IMR-90 (cell line): ENCODE measurements at regions not wholly inside any gene's neighbourhood (a gene's known extent, or its start where the extent isn't known, plus 50 kb on each side); places are given as distances from the start of the nearest gene placed in this dataset.

Experiments
- ATAC-seq: fragments of 200-7000 bp; cut with Tn5 transposase; 2 replicates; pipeline ENCODE4 v1.9.1; 2020; ENCODE audit warnings: low read depth, mild to moderate bottlenecking, moderate library complexity
- BruUV-seq: library from RNA; stranded (reverse); fragments of 400-500 nt; replicated peaks from 2 replicates; lab custom pipeline; 2021; lab: Mats Ljungman, UMichigan
- CTCF ChIA-PET: fragments of 300-600 bp; formaldehyde crosslinking; extraction: SDS; loops from one replicate; lab custom pipeline; 2021; ENCODE audit warnings: antibody characterized with exemption; lab: Yijun Ruan, JAX
- POLR2A ChIA-PET: fragments of 300-600 bp; sonication (Branson Sonifier 250); formaldehyde crosslinking; loops from one replicate; lab custom pipeline; 2022; ENCODE audit warnings: antibody characterized with exemption; ENCODE audit not compliant: unreplicated experiment; lab: Charles Lee
- DNase-seq: peaks from one replicate; pipeline ENCODE4 v3.0.0; 2013
- H2AFZ ChIP-seq: replicated peaks from 2 replicates; pipeline ENCODE3; 2013; ENCODE audit warnings: low read length, mild to moderate bottlenecking; ENCODE audit not compliant: poor library complexity
- H2AK5ac ChIP-seq: 2 replicates; pipeline ENCODE4 v1.6.1; 2013; ENCODE audit warnings: low read depth, low read length, inconsistent platforms
- H2AK9ac ChIP-seq: replicated peaks from 2 replicates; pipeline ENCODE3; 2013; ENCODE audit warnings: mild to moderate bottlenecking, low read depth, low read length, moderate library complexity; ENCODE audit not compliant: poor library complexity
- H2BK120ac ChIP-seq: 2 replicates; pipeline ENCODE4 v1.6.1; 2013; ENCODE audit warnings: low read depth, low read length, inconsistent platforms
- H2BK15ac ChIP-seq: 3 replicates; pipeline ENCODE4 v1.6.1; 2013; ENCODE audit warnings: low read depth, low read length, inconsistent platforms
- H2BK20ac ChIP-seq: 2 replicates; pipeline ENCODE4 v1.6.1; 2013; ENCODE audit warnings: low read depth, mild to moderate bottlenecking, inconsistent platforms, low read length, moderate library complexity
- H2BK5ac ChIP-seq: 2 replicates; pipeline ENCODE4 v1.6.1; 2013; ENCODE audit warnings: mild to moderate bottlenecking, low read depth, low read length, inconsistent platforms; ENCODE audit not compliant: poor library complexity, severe bottlenecking
- H3K14ac ChIP-seq: replicated peaks from 2 replicates; pipeline ENCODE4 v1.6.1; 2013; ENCODE audit warnings: low read depth, low read length, inconsistent platforms
- H3K18ac ChIP-seq: 2 replicates; pipeline ENCODE4 v1.6.1; 2013; ENCODE audit warnings: low read depth, low read length, control low read depth
- H3K23ac ChIP-seq: 2 replicates; pipeline ENCODE4 v1.6.1; 2013; ENCODE audit warnings: low read depth, low read length, inconsistent platforms
- H3K27ac ChIP-seq: 2 replicates; pipeline ENCODE4 v1.5.1; 2013; ENCODE audit warnings: mild to moderate bottlenecking, control low read depth, low read length; ENCODE audit not compliant: insufficient read depth
- H3K27me3 ChIP-seq: 2 replicates; pipeline ENCODE4 v1.6.1; 2013; ENCODE audit warnings: low read length; ENCODE audit not compliant: control insufficient read depth, insufficient read depth
- H3K36me3 ChIP-seq: 2 replicates; pipeline ENCODE4 v1.6.1; 2013; ENCODE audit warnings: low read length, mixed read lengths; ENCODE audit not compliant: control insufficient read depth, insufficient read depth
- H3K4ac ChIP-seq: 2 replicates; pipeline ENCODE4 v1.6.1; 2013; ENCODE audit warnings: low read depth, low read length, inconsistent platforms
- H3K4me1 ChIP-seq: 2 replicates; pipeline ENCODE4 v1.6.1; 2013; ENCODE audit warnings: low read length, mixed read lengths; ENCODE audit not compliant: control insufficient read depth, insufficient read depth
- H3K4me2 ChIP-seq: 2 replicates; pipeline ENCODE4 v1.6.1; 2013; ENCODE audit warnings: low read depth, mild to moderate bottlenecking, control low read depth, low read length, moderate library complexity
- H3K4me3 ChIP-seq: 2 replicates; pipeline ENCODE4 v1.5.1; 2013; ENCODE audit warnings: low read depth, mild to moderate bottlenecking, control low read depth, low read length, moderate library complexity; ENCODE audit not compliant: insufficient read depth
- H3K56ac ChIP-seq: 2 replicates; pipeline ENCODE4 v1.6.1; 2013; ENCODE audit warnings: low read length, inconsistent platforms; ENCODE audit not compliant: insufficient read depth; ENCODE audit errors: extremely low read depth
- H3K79me1 ChIP-seq, 2 experiments: 2 replicates each; pipeline ENCODE4 v1.6.1; 2013; ENCODE audit warnings: low read length in 2 of 2, inconsistent platforms in 1 of 2, low read depth in 1 of 2
- H3K9ac ChIP-seq: 2 replicates; pipeline ENCODE4 v1.6.1; 2013; ENCODE audit warnings: low read depth, low read length, control low read depth
- H3K9me1 ChIP-seq: 2 replicates; pipeline ENCODE4 v1.6.1; 2013; ENCODE audit warnings: low read length, inconsistent platforms; ENCODE audit not compliant: insufficient read depth
- H3K9me3 ChIP-seq: 2 replicates; pipeline ENCODE4 v1.6.1; 2013; ENCODE audit warnings: low read length; ENCODE audit not compliant: control insufficient read depth, insufficient read depth
- H4K20me1 ChIP-seq: 2 replicates; pipeline ENCODE4 v1.6.1; 2013; ENCODE audit warnings: low read length, inconsistent platforms; ENCODE audit not compliant: insufficient read depth
- H4K5ac ChIP-seq: 2 replicates; pipeline ENCODE4 v1.6.1; 2013; ENCODE audit warnings: mild to moderate bottlenecking, low read depth, low read length, control low read depth
- H4K8ac ChIP-seq, 2 experiments: 2 replicates each; pipeline ENCODE4 v1.6.1; 2013; ENCODE audit warnings: low read depth in 2 of 2, low read length in 2 of 2, control low read depth in 1 of 2, inconsistent platforms in 1 of 2
- H4K91ac ChIP-seq: 2 replicates; pipeline ENCODE4 v1.6.1; 2013; ENCODE audit warnings: low read depth, low read length, inconsistent platforms; ENCODE audit not compliant: insufficient read depth
- BHLHE40 ChIP-seq: fragments of 150-350 bp; IDR thresholded peaks from 2 replicates; pipeline ENCODE4 v1.6.1; 2016; ENCODE audit warnings: mild to moderate bottlenecking, low read depth, low read length
- WGBS, 2 experiments: methylation state at CpG; one replicate each; pipeline versions ENCODE4 v1.1.5 to v1.1.7; 2013; ENCODE audit warnings: missing lambda C conversion rate in 2 of 2; ENCODE audit not compliant: insufficient read length in 1 of 2; ENCODE audit errors: extremely low coverage in 2 of 2; 5-methylcytosine and 5-hydroxymethylcytosine counted together
- dilution Hi-C: fragments of 300-500 bp; cut with HindIII; formaldehyde crosslinking; loops from one replicate; pipeline ENCODE4 v1.14.3; 2018; ENCODE audit warnings: low sequenced_read_pairs; ENCODE audit not compliant: unreplicated experiment
- in situ Hi-C: fragments of 300-500 bp; cut with MboI; formaldehyde crosslinking; loops from 3 replicates; pipeline ENCODE4 v1.14.3; 2019; ENCODE audit warnings: low sequenced_read_pairs, inconsistent platforms, mixed read lengths
- intact Hi-C: fragments of 100-400 bp; cut with micrococcal nuclease; formaldehyde crosslinking; loops from 2 replicates; pipeline ENCODE4 v1.10.0; 2022

DNA sequence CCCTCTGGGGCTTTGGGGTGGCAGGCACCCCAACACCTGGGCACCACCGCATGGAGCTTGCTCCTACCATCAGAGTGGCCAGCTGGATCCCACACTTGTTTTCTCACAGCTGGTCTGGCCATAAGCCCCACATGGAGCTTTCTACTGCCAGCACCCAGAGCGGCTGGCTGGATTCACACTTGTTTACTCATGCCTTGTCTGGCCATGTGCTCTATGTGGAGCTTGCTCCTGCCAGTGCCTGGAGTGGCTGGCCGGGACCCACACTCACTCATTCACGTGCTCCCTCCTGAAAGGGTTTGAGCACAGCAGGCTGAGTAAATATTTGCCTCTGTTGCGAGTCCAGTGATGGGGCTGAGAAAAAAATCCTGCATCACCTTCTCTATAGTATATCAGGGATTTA is 487.0 kb downstream of the CD109 start:
- Histone ChIP-seq H3K23ac (no peak overlapping the region), H3K27ac (no peak overlapping the region), H3K27me3 (no peaks in the 10 kb centered on the region), H3K56ac (no peak overlapping the region), H3K4ac (no peak overlapping the region), H3K4me2 (no peak overlapping the region), H3K14ac (no peak overlapping the region), H2AFZ (no peak overlapping the region), H2BK5ac (no peak overlapping the region), H4K5ac (no peak overlapping the region), H3K9ac (no peak overlapping the region), H2BK20ac (no peak overlapping the region), H4K20me1 (no peaks in the 10 kb centered on the region), H2BK120ac (no peak overlapping the region), H3K9me1 (no peaks in the 10 kb centered on the region), H2AK5ac (no peak overlapping the region), H3K79me1 (no peaks in the 10 kb centered on the region), H3K18ac (no peak overlapping the region), H2BK15ac (no peak overlapping the region), H3K4me1 (no peaks in the 10 kb centered on the region), H3K36me3 (no peaks in the 10 kb centered on the region), H2AK9ac (no peak overlapping the region), H3K4me3 (no peak overlapping the region), H4K91ac (no peak overlapping the region), H4K8ac (no peak overlapping the region), H3K9me3 (no peaks in the 10 kb centered on the region; the same call in 1 of the 2 replicates)
- intact Hi-C loops (no loop called here), in situ Hi-C loops (no loop called here), dilution Hi-C loops (no loop called here)
- no TSS peak for BruUV-seq
- ChIA-PET POLR2A (no interaction called here), CTCF (interaction anchor here (1.2 kb wide), 1 partner anchor 90 kb away, joined by 3 read pairs; no protein-coding TSS in a partner anchor)
- DNase-seq: peak; percentile 12
- no peak for TF ChIP-seq BHLHE40
- 90% methylated on average over 2 of the region's 5 CpGs; no CpG with 5 or more reads in 1 of the 2 experiments for WGBS, 2 experiments
- ATAC-seq: 0 out of 2 replicates have a peak, but pooled peaks have one; percentile 37
